ENCODE measurements at regions not wholly inside any gene's neighbourhood (a gene's known extent, or its start where the extent isn't known, plus 50 kb on each side); places are given as distances from the start of the nearest gene placed in this dataset.

GRCh38 chr15:70588613-70589012 lies 174.7 kb downstream of the UACA start:
- no peak for TF ChIP-seq CTCF (IDR thresholded peaks at IDR 0.05; ENCODE audit: poor library complexity, severe bottlenecking)
- TF ChIP-seq EZH2 (IDR thresholded peaks at IDR 0.05; ENCODE audit: borderline replicate concordance, insufficient read depth, low read length, poor library complexity, severe bottlenecking), result no peak
- TF ChIP-seq EP300 (conservative IDR thresholded peaks at IDR 0.05; ENCODE audit: poor library complexity, severe bottlenecking), result no peak
- no peak for TF ChIP-seq TAF1 (IDR thresholded peaks at IDR 0.05; ENCODE audit: low read depth)

All from neural cell (in vitro differentiated cells).